Upper lobe of left lung (tissue), 4 donors: ENCODE measurements at regions not wholly inside any gene's neighbourhood (a gene's known extent, or its start where the extent isn't known, plus 50 kb on each side); places are given as distances from the start of the nearest gene placed in this dataset.

ENCODE experiments used
- POLR2A ChIP-seq, 4 donors: fragments of 450-650 bp; IDR thresholded peaks; one replicate each; pipeline ENCODE4 v1.5.1; 2016 to 2017; ENCODE audit warnings: antibody characterized with exemption in 4 of 4, mild to moderate bottlenecking in 2 of 4
- POLR2AphosphoS5 ChIP-seq, 2 donors: sonication (generic); formaldehyde crosslinking; IDR thresholded peaks; one replicate each; pipeline ENCODE4 v1.5.1; 2017; ENCODE audit warnings: antibody characterized with exemption in 2 of 2
- TF ChIP-seq, protein P1 (sequence below), 6 experiments: fragments of 450-650 bp in 4 of 6; fragments of 200-600 bp in 2 of 6; sonication (generic) in 2 of 6; IDR thresholded peaks; one replicate each; pipeline ENCODE4 v1.5.1; 2016 to 2019; ENCODE audit warnings: antibody characterized with exemption in 6 of 6

DNA sequence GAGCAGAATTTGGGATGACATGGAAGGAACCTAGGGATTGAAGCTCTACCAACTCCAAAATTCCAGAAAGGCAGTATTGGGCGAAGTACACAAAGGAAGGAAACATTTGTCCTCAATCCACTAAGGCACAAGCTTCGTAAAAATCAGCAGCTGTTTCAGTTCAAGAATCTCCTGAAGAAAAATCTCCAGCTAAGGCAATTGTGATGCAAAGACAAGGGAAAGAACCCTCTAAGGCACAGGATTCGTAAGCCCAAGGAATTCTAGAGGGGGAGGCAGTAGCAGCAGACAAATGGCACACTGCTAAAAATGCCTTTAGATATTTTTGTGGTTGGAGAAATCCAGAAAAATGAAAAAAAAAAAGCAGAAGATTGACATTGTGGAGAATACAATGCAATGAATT is 64.5 kb upstream of the PLPPR5 start:
- TF ChIP-seq POLR2AphosphoS5 (IDR thresholded peaks at IDR 0.05) (no peak), POLR2A (IDR thresholded peaks at IDR 0.05) (no peak)
- TF ChIP-seq, protein P1, sequence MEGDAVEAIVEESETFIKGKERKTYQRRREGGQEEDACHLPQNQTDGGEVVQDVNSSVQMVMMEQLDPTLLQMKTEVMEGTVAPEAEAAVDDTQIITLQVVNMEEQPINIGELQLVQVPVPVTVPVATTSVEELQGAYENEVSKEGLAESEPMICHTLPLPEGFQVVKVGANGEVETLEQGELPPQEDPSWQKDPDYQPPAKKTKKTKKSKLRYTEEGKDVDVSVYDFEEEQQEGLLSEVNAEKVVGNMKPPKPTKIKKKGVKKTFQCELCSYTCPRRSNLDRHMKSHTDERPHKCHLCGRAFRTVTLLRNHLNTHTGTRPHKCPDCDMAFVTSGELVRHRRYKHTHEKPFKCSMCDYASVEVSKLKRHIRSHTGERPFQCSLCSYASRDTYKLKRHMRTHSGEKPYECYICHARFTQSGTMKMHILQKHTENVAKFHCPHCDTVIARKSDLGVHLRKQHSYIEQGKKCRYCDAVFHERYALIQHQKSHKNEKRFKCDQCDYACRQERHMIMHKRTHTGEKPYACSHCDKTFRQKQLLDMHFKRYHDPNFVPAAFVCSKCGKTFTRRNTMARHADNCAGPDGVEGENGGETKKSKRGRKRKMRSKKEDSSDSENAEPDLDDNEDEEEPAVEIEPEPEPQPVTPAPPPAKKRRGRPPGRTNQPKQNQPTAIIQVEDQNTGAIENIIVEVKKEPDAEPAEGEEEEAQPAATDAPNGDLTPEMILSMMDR (IDR thresholded peaks at IDR 0.05), result no peak
